Activated B cell treated with CpG ODN at 0.5 μM for 24 hours (primary cell): ENCODE measurements at regions not wholly inside any gene's neighbourhood (a gene's known extent, or its start where the extent isn't known, plus 50 kb on each side); places are given as distances from the start of the nearest gene placed in this dataset.

Source experiments
- ATAC-seq: fragments of 200-7000 bp; cut with Tn5 transposase; one replicate; pipeline ENCODE4 v1.10.0; 2021; ENCODE audit warnings: low read depth, mild to moderate bottlenecking, moderate library complexity
- CTCF ChIA-PET: fragments of 350-600 bp; sonication (Branson Sonifier 250); formaldehyde crosslinking; loops from one replicate; lab custom pipeline; 2021; ENCODE audit warnings: antibody characterized with exemption; lab: Charles Lee
- POLR2A ChIA-PET: fragments of 350-600 bp; sonication (Branson Sonifier 250); formaldehyde crosslinking; loops from one replicate; lab custom pipeline; 2021; ENCODE audit warnings: antibody characterized with exemption; lab: Charles Lee
- DNase-seq: peaks from one replicate; pipeline ENCODE4 v3.0.0; 2022
- H3K27ac Mint-ChIP-seq: one replicate; pipeline ENCODE4 v1.8.0; 2020; ENCODE audit warnings: mixed read lengths
- H3K27me3 Mint-ChIP-seq: one replicate; pipeline ENCODE4 v1.8.0; 2021; ENCODE audit warnings: mixed read lengths
- H3K36me3 Mint-ChIP-seq: one replicate; pipeline ENCODE4 v1.8.0; 2021; ENCODE audit warnings: low read depth, mixed read lengths
- H3K4me1 Mint-ChIP-seq: one replicate; pipeline ENCODE4 v1.8.0; 2021; ENCODE audit warnings: mixed read lengths
- H3K4me3 Mint-ChIP-seq: one replicate; pipeline ENCODE4 v1.8.0; 2020; ENCODE audit warnings: mild to moderate bottlenecking, mixed read lengths
- H3K9me3 Mint-ChIP-seq: one replicate; pipeline ENCODE4 v1.8.0; 2020; ENCODE audit warnings: mixed read lengths
- CTCF ChIP-seq: fragments of 200-600 bp; IDR thresholded peaks from one replicate; pipeline ENCODE4 v1.8.0; 2022; ENCODE audit warnings: antibody characterized with exemption, mild to moderate bottlenecking
- intact Hi-C: fragments of 100-400 bp; cut with micrococcal nuclease; formaldehyde crosslinking; loops from one replicate; pipeline ENCODE4 v1.15.1; 2024

GRCh38 chr5:111655169-111655924 lies 101.6 kb downstream of the NREP start:
- intact Hi-C loops: no loop called here
- no peak for TF ChIP-seq CTCF
- H3K27ac Mint-ChIP-seq: no peak overlapping the region

GRCh38 chr5:111653408-111653807 lies 103.6 kb downstream of the NREP start:
- Mint-ChIP-seq H3K36me3 (no peaks in the 10 kb centered on the region), H3K4me1 (no peaks in the 10 kb centered on the region), H3K27me3 (no peaks in the 10 kb centered on the region), H3K27ac (no peak overlapping the region), H3K9me3 (no peaks in the 10 kb centered on the region), H3K4me3 (no peak overlapping the region)
- intact Hi-C loops: no loop called here
- CTCF ChIA-PET: no interaction called here
- no peak for DNase-seq
- ATAC-seq: no peak
- no peak for TF ChIP-seq CTCF
- POLR2A ChIA-PET: no interaction called here

More at GRCh38 chr5:111655169-111655924, 101.6 kb downstream of the NREP start:
- Mint-ChIP-seq H3K9me3 (peaks cover 5% of the 10 kb centered on the region), H3K27me3 (no peaks in the 10 kb centered on the region), H3K36me3 (no peaks in the 10 kb centered on the region), H3K4me3 (no peak overlapping the region), H3K4me1 (no peaks in the 10 kb centered on the region)
- POLR2A ChIA-PET: no interaction called here
- ATAC-seq (no peak), DNase-seq (no peak)
- CTCF ChIA-PET: no interaction called here

GRCh38 chr5:111649516-111649915 lies 107.5 kb downstream of the NREP start:
- TF ChIP-seq CTCF: no peak
- H3K27me3 Mint-ChIP-seq: no peaks in the 10 kb centered on the region
- H3K9me3 Mint-ChIP-seq: no peaks in the 10 kb centered on the region
- no peak overlapping the region for H3K4me3 Mint-ChIP-seq
- no peaks in the 10 kb centered on the region for H3K36me3 Mint-ChIP-seq
- no peak overlapping the region for H3K27ac Mint-ChIP-seq
- CTCF ChIA-PET: no interaction called here
- no peak for DNase-seq
- no peaks in the 10 kb centered on the region for H3K4me1 Mint-ChIP-seq
- POLR2A ChIA-PET: no interaction called here
- no peak for ATAC-seq
- intact Hi-C loops: no loop called here

- peaks cover 3% of the 10 kb centered on the region for H3K9me3 Mint-ChIP-seq
- intact Hi-C loops: no loop called here
- ChIA-PET CTCF (no interaction called here), POLR2A (no interaction called here)
- no peaks in the 10 kb centered on the region for H3K36me3 Mint-ChIP-seq
- no peak overlapping the region for H3K4me3 Mint-ChIP-seq
- no peak for TF ChIP-seq CTCF
- DNase-seq (no peak), ATAC-seq (no peak)
- no peaks in the 10 kb centered on the region for H3K4me1 Mint-ChIP-seq
- H3K27me3 Mint-ChIP-seq: no peaks in the 10 kb centered on the region
- H3K27ac Mint-ChIP-seq: no peak overlapping the region
These were observed 111.6 kb downstream of the NREP start for GRCh38 chr5:111645303-111645838.

- DNase-seq: no peak
- Mint-ChIP-seq H3K36me3 (peaks cover 2% of the 10 kb centered on the region), H3K4me3 (no peak overlapping the region), H3K27me3 (no peaks in the 10 kb centered on the region), H3K27ac (no peak overlapping the region), H3K9me3 (peaks cover 16% of the 10 kb centered on the region), H3K4me1 (no peaks in the 10 kb centered on the region)
- ATAC-seq: no peak
- CTCF ChIA-PET: no interaction called here
- POLR2A ChIA-PET: no interaction called here
- intact Hi-C loops: no loop called here
- TF ChIP-seq CTCF: no peak
These were observed 113.5 kb downstream of the NREP start for GRCh38 chr5:111643499-111643898.
